ENCODE measurements at regions not wholly inside any gene's neighbourhood (a gene's known extent, or its start where the extent isn't known, plus 50 kb on each side); places are given as distances from the start of the nearest gene placed in this dataset.

GRCh38 chr12:24244231-24244630 is 294.8 kb upstream of the SOX5 start (continued):
- TF ChIP-seq ELK1 (CRISPR knock-in tag; IDR thresholded peaks at IDR 0.05) (no peak), SRSF3 (IDR thresholded peaks at IDR 0.05; ENCODE audit: insufficient read depth, low read length) (no peak), E2F5 (CRISPR knock-in tag; IDR thresholded peaks at IDR 0.05) (no peak), CLOCK (CRISPR knock-in tag; IDR thresholded peaks at IDR 0.05; ENCODE audit: borderline replicate concordance) (no peak), CBFB (CRISPR knock-in tag; IDR thresholded peaks at IDR 0.05) (no peak)

- DNase-seq (ENCODE audit: extremely low read depth in 1 of 4, low spot score in 3 of 4) (no peak), FAIRE-seq (no peak), ATAC-seq (no peak)
- no TSS peak for BruUV-seq (replicated peaks)
- Histone ChIP-seq H3K27ac (ENCODE audit: extremely low read depth, low read depth, low read length) (no peak overlapping the region), H3K4me1 (replicated peaks in 1 of 2; ENCODE audit: control insufficient read depth in 2 of 2, insufficient read depth in 2 of 2, low read length in 2 of 2) (no peaks in the 10 kb centered on the region), H4K20me1 (replicated peaks; ENCODE audit: control insufficient read depth, insufficient read depth, low read length) (no peaks in the 10 kb centered on the region), H3K27me3 (ENCODE audit: control insufficient read depth in 2 of 2, insufficient read depth in 2 of 2, low read length in 2 of 2) (0 out of 5 replicates have a peak, but pooled peaks cover 0 to 5% of the 10 kb centered on the region in 2 experiments), H3K79me2 (ENCODE audit: control insufficient read depth, insufficient read depth, low read length) (no peaks in the 10 kb centered on the region), H3K4me3 (no peak overlapping the region), H3K9me1 (ENCODE audit: control insufficient read depth, insufficient read depth, low read length) (no peaks in the 10 kb centered on the region), H3K9ac (ENCODE audit: insufficient read depth in 1 of 2, low read depth in 2 of 2, low read length in 2 of 2) (no peak overlapping the region), H3K36me3 (ENCODE audit: control insufficient read depth, insufficient read depth, low read length) (no peaks in the 10 kb centered on the region), H2AFZ (ENCODE audit: low read depth, low read length) (no peak overlapping the region), H3K9me3 (replicated peaks; ENCODE audit: control insufficient read depth, insufficient read depth, low read depth, low read length) (no peaks in the 10 kb centered on the region), H3K4me2 (ENCODE audit: insufficient read depth, low read length) (no peak overlapping the region)
- intact Hi-C loops (cut with micrococcal nuclease) (no loop called here), in situ Hi-C loops (cut with MboI) (no loop called here)
- ChIA-PET POLR2A (no interaction called here), CTCF (ENCODE audit: low intra/inter-chr PET ratio) (no interaction called here)
- WGBS (ENCODE audit: insufficient coverage, low coverage, missing lambda C conversion rate), result 0% methylated on average over 1 of the region's 1 CpG
- no peak for TF ChIP-seq COPS2 (conservative IDR thresholded peaks at IDR 0.05)
- TF ChIP-seq SMC3 (conservative IDR thresholded peaks at IDR 0.05; ENCODE audit: insufficient read depth, low read depth, low read length), result no peak
- no peak for TF ChIP-seq RB1 (IDR thresholded peaks at IDR 0.05; ENCODE audit: low read depth)
Measured at GRCh38 chr12:24240707-24241106, 291.2 kb upstream of the SOX5 start.
